GM12865 (cell line): ENCODE measurements at regions not wholly inside any gene's neighbourhood (a gene's known extent, or its start where the extent isn't known, plus 50 kb on each side); places are given as distances from the start of the nearest gene placed in this dataset.

Experiments
- DNase-seq: peaks from one replicate; pipeline ENCODE4 v3.0.0; 2010; ENCODE audit warnings: low read depth
- H3K4me3 ChIP-seq: 2 replicates; pipeline ENCODE4 v1.5.1; 2011; ENCODE audit warnings: mild to moderate bottlenecking, low read depth, low read length, control low read depth
- TF ChIP-seq, protein P1 (sequence below): IDR thresholded peaks from 2 replicates; pipeline ENCODE4 v1.5.1; 2011; ENCODE audit warnings: low read length, control low read depth, low read depth, inconsistent platforms; ENCODE audit not compliant: insufficient read depth; ENCODE audit errors: missing control alignments

DNA sequence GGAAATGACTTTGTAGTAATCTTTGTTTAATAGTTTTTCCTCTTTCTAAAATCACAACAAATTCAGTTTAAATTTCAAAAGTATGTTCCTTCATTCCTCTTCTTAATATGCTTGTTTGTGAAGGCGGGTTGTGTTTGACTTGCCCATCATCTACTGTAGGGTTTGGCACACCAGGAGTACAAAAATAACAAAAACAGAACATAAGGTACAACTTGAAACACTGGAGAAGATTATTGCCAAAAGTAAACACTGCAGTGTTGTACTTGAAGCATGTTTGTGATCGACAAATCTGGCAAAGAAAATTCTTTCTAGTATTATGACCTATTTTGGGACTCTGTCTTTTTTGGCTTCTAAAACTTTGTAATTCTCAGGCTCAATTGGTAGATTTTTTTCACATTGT, 518.6 kb downstream of the SLITRK5 start:
- no peak overlapping the region for H3K4me3 ChIP-seq
- DNase-seq = no peak
- TF ChIP-seq, protein P1, sequence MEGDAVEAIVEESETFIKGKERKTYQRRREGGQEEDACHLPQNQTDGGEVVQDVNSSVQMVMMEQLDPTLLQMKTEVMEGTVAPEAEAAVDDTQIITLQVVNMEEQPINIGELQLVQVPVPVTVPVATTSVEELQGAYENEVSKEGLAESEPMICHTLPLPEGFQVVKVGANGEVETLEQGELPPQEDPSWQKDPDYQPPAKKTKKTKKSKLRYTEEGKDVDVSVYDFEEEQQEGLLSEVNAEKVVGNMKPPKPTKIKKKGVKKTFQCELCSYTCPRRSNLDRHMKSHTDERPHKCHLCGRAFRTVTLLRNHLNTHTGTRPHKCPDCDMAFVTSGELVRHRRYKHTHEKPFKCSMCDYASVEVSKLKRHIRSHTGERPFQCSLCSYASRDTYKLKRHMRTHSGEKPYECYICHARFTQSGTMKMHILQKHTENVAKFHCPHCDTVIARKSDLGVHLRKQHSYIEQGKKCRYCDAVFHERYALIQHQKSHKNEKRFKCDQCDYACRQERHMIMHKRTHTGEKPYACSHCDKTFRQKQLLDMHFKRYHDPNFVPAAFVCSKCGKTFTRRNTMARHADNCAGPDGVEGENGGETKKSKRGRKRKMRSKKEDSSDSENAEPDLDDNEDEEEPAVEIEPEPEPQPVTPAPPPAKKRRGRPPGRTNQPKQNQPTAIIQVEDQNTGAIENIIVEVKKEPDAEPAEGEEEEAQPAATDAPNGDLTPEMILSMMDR = no peak

DNA sequence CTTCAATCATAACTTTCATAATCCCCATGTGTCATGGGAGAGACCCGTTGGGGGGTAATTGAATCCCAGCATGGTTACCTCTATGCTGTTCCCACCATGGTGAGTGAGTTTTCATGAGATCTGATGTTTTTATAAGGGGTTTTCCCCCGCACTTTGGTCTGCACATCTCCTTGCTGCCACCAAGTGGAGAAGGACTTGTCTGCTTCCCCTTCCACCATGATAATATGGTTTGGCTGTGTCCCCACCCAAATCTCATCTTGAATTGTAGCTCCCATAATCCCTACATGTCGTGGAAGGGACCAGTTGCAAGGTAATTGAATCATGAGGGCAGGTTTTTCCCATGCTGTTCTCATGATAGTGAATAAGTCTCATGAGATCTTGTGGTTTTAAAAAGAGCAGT, 524.9 kb downstream of the SLITRK5 start:
- no peak for DNase-seq
- H3K4me3 ChIP-seq = no peak overlapping the region
- TF ChIP-seq, protein P1 = no peak

DNA sequence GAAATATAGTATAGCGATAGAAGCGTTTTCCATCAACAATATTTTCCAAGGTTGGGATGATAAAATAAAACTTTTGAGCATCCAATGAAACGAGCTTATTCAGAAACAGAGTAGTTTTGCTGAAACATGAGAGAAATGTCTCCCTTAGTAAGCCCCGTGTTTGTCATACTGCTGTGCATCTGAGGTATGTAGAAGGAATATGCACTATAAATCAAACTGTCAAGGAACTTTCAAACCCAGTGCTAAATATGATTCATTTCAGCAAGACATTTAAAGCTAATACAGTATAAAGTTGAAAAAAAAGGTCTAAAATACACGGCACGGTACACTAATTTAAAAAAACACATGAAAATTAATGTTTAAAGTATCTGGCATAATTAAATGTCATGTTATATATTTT, 546.2 kb downstream of the SLITRK5 start:
- no peak for DNase-seq
- H3K4me3 ChIP-seq = no peak overlapping the region

DNA sequence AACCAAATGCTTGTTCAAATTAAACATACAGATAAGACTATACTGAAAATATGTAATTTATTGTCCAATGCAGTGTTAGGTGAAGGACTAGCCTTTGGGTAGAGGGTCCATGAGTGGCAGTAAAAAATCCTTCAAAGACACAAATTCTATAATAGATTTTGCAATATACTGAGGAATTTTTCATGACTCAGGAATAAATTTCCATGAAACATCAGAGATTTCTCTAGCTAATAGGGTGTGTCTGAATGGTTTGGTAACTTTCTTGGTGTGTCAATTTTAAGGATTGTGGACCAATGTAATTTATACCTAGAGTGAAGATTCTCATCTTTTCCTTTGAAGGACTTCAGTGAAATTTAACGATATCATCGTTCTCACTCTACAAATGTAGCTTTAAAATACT, 546.7 kb downstream of the SLITRK5 start:
- TF ChIP-seq, protein P1 = no peak
- DNase-seq = no peak
- H3K4me3 ChIP-seq = no peak overlapping the region

More for the DNA sequence above, 546.2 kb downstream of the SLITRK5 start:
- TF ChIP-seq, protein P1 = no peak

DNA sequence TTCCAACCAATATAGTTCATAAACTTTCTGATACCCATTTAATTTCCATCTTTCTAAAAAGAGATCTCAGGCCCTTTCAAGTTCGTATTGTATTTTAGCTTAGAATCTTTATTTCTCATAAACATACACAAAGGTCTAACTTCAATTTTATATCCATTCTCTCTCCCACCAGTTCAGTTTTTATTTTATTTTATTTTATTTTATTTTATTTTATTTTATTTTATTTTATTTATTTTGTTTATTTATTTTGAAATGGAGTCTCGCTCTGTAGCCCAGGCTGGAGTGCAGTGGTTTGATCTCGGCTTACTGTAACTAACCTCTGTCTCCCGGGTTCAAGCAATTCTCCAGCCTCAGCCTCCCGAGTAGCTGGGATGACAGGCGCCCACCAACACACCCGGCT, 552.8 kb downstream of the SLITRK5 start:
- no peak overlapping the region for H3K4me3 ChIP-seq
- DNase-seq = no peak
- TF ChIP-seq, protein P1 = no peak

DNA sequence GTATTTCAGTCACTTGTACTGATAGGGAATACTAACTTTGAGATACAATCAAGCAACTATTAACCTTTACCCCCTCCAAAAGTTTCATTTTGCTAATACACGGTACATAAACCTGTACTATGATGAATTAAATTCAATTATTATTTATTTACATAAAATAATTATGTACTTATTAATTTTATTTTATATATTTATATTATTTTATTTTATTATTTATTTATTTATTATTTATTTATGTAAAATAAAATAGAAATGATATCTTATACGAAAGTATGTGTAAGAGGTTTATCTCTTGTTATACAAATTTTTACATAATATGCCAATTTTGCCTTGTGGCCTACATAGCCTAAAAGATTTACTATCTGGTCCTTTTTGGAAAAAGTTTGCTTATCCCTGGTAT, 564.3 kb downstream of the SLITRK5 start:
- TF ChIP-seq, protein P1 = no peak
- no peak overlapping the region for H3K4me3 ChIP-seq
- DNase-seq = no peak

DNA sequence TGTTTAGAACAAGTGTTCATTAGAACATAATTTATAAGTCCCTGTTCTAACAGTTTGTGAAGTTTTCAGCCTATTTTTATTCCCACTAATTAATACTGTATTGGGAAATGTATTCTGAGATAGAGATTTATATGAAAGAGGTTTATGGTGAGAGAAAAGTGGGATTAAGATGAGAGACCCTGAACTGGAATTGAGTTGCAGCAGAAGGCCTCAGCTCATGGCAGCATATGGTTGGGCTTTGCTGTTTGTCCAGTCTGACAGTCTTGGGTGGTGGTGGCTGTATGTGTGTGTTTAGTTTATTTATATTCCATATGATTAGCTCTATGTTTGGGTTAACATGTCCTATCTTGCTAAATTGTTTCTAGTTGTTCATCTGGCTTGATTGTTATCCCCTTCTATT, 575.1 kb downstream of the SLITRK5 start:
- DNase-seq = no peak
- TF ChIP-seq, protein P1 = no peak
- H3K4me3 ChIP-seq = no peak overlapping the region
